ENCODE measurements at regions not wholly inside any gene's neighbourhood (a gene's known extent, or its start where the extent isn't known, plus 50 kb on each side); places are given as distances from the start of the nearest gene placed in this dataset.

DNA sequence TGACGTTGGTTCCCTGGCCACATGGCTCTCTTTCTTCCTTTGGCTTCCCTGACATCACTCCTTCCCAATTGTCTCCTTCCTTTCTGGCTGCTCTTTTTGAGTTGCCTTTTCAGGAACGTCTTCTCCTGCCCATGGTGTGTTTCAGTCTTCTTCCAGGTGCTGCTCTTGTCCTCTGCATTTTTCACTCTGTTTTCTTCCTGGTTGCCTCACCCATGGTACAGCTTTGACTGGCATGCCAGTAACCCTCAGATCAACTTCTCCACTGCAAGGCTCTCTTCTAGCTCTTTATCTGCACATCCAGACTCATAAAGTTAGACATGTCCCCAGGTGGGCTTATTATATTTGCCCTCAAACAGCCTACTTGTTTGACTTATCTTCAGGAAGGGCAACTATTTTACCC lies 91.0 kb upstream of the ANKH start:
- POLR2A ChIA-PET, result no interaction called here

DNA sequence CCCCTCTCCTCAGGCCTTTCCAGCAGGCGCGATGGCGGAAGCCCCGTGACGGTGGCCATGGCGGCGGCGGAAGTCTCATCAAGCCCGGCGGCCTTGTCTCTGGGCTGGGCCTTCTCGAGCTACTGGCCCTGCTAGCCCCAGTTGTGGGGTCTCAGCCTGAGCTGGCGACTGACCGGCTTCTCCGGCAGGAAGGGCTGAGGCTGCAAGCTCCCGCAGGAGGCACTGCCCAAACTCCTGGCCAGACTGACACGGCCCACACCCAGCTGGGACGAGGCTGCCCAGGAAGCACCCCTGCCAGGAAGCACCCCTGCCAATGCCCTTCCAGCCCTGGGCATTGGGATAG lies 88.5 kb upstream of the ANKH start:
- CTCF ChIA-PET, result no interaction called here

More for the DNA sequence above, 91.0 kb upstream of the ANKH start:
- CTCF ChIA-PET, result no interaction called here

DNA sequence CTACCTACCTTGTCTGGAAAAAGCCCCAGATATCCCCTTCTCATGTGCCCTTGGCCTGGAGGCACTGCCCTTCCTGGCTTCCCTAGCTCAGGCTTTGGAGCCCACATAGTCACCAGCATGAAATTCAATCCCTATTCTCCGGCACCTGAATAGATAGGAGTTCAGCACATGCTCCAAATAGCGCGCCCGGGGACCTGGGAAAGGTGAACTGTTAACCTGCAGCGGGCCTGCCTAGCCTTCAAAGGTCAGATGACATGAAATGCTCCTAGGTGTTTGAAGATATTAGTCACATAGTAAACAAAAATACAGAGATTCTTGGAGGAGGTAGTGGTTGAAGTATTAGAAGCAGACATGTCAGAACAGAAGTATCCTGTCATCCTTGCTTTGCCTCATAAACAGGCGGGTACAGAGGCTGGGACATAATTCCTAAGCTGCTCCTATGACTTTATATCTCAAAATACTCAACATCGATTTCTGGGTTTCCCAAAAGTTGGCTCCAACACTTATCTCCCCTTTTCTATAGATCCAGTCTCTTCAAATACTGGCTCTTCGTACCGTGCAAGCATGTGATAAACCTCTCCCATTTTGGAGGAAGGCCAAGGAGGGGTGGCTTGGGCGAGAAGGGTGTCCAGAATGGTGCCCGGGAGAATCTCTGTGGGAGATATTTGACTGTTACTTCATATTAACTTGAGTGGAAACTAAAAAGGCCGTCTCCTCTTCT lies 88.0 kb upstream of the ANKH start:
- ChIA-PET CTCF (no interaction called here), POLR2A (no interaction called here)

More for the DNA sequence above, 88.5 kb upstream of the ANKH start:
- POLR2A ChIA-PET, result no interaction called here

DNA sequence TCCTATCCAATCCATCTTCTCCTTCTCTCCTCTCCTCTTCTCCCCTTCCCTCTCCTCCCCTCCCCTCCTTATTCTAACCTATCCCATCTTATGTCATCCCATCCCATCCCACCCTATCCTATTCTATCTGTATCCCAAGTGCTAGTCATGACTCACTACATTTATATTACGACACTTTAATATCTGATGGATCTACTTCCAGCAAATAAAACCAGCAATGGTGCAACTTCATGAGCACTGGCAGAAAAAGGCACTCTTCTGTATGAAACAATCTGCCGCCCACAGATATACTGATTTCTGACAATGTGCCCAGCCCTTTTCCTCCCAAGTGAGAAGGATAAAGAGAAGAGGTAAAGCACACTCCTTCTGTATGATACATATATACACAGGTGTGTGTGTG lies 86.6 kb upstream of the ANKH start:
- ChIA-PET POLR2A (interaction anchor here (1.0 kb wide), 1 partner anchor 35 kb away, joined by 3 read pairs; no protein-coding TSS in a partner anchor), CTCF (interaction anchor here (1.9 kb wide), 1 partner anchor 46 kb away, joined by 11 read pairs; no protein-coding TSS in a partner anchor)

DNA sequence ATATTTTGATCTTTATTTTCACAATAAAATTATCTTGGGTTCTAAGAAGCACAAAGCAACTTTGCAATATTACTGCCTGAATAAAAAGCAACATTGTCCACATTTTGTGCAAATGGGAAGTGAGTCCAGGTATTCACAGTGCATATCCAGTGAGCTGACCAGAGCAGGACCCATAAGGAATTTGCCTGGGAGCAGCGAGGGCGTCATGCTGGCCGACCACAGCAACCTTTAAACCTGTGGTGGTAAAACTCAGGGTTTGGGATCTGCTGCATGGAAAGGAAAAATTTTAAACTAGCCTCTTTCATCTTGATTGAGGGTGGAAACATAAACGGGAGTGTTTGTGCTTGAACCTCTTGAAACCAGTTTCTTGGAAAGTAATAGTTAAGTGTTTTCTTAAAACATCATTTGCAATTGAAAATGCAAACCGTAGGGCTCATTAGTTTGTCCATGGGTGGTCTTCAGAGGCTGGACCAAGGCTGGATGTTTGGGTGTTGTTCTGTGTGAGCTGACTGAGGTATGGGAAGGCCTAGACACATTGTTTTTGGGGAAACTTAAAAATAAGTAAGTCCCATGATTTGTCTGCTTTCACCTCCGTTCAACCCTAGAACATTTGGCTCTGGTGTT lies 85.0 kb upstream of the ANKH start:
- POLR2A ChIA-PET, result no interaction called here
- CTCF ChIA-PET, result interaction anchor here (0.8 to 1.9 kb wide), 3 partner anchors 27 to 48 kb away, joined by 3 to 11 read pairs (median 3); no protein-coding TSS in a partner anchor

DNA sequence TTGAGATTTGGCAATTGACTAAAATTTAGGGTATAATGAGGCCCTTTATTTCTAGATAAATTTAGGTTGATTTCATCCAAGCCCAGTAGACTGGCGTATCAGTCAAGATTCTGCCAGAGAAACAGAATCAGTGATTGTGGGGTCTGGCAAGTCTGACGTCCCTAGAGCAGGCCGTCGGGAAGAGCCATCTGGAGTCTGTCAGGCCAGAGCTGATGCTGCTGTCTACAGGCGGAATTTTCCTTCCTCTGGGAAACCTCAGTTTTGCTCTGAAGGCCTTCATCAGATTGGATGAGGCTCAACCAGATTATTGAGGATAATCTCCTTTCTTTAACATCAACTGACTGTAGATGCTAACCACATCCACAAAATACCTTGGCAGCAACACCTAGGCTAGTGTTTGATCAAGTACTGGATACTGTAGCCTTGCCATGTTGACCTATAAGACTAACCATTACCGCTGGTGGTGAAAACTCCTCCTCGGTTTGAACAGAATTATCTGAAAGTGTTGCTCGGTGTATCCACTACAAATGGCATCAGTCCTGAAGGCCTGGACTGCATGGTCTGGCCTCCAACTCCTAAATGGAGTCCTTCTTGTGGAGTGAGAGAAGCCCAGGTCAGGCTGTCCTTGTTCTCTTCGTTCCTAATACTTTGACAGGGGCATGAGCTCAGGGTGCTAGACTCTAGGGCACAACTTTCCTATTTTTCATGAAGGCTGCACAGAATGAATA lies 83.2 kb upstream of the ANKH start:
- POLR2A ChIA-PET, result no interaction called here
- CTCF ChIA-PET, result no interaction called here

DNA sequence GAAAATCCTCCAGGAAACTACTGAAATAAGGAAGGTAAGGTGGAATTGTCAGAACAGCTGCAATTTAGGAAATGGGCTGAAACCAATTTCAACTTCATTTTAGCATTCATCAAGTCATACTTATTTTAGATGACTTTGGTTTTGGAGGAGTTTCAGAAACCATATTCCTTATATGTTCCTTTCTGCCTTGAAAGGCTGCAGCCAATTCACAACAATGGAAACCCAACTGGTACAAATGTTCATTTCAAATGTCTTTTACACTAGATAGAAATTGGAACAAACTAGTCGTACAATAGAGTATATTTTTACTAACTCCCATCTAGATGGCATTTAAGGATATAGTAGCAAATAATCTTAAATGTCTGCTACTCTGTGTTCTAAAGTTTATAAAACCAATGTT lies 82.6 kb upstream of the ANKH start:
- CTCF ChIA-PET, result no interaction called here
- POLR2A ChIA-PET, result no interaction called here

DNA sequence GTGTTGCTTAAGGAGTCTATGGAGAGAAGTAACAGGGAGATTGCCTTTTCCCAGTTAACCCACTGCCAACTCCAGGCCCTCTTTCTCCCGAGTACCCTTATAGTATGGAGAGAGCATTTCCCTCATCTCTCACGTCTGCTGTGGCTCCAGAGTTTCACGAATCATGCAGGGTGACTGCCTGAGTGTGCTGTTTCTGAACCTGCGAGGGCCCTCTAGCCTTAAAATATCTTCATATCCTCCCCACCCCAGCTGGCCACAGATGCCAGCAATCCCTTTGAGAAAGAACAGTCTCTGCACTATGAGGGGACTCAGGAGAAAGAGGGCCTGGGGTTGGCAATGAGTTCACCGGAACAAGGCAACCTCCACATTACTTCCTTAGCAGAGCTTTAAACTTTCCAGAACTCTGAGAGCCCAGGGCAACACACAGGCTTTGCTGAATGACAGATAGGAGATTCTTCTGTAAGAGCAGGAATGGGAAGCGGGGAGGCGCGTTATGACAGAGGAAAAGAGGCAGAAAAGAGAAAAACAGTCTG lies 81.6 kb upstream of the ANKH start:
- ChIA-PET POLR2A (no interaction called here), CTCF (interaction anchor here (1.1 kb wide), 1 partner anchor 12 kb away, joined by 3 read pairs; no protein-coding TSS in a partner anchor)

DNA sequence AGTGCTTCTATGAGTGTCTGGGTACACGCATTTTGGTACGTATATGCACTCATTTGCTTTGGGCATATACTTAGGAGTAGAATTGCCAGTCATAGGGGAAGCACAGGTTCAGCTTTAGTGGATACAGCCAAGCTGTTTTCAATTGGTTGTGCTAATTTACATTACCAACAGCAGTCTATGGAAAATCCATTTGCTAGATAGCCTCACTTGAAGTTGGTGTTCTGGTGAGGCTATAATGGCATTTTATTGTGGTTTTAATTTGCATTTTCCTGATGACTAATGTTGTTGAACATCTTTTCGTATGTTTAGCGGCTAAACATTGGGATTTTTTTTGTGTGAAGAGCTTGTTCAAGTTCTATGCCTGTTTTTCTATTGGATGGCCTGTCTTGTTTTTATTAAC lies 76.8 kb upstream of the ANKH start:
- ChIA-PET POLR2A (no interaction called here), CTCF (no interaction called here)

DNA sequence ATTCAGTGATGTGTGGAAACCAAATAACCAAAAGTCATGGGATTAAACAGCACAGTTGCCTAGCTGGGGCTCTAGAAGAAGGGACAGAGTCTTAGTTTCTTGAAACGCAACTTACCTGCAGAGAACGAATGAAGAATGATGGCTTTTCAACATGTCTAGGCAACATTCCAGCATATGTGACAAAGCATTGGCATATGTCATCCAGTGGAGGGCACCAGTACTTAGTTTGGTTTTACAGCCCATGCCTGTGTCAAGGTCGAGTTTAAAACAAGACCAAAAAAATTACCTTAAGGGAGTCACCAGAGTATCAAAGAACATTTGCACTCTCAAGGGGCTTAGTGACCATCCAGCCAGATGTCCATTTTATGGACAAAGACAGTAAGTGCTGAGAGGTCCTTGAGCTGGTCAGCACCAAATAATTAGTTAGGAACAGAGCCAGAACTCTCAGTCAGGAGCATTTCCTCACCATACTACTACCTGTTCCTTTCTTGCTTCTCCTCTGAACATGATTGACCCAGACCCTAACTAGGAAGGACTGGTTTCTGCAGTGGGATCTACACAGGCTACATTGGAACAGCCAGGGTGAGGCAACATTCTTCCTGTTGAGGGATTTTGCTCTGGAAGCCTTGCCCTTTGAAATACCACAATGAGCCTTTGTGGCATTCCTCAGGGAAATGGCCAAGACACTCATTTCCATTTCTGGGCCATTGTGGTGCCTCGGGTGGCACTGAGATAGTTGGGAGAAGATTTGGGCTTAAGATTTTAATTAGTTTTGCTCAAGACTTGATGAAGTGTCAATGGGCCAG lies 75.4 kb upstream of the ANKH start:
- POLR2A ChIA-PET, result no interaction called here
- CTCF ChIA-PET, result interaction anchor here (0.7 to 1.5 kb wide), 3 partner anchors 39 to 220 kb away, joined by 3 to 4 read pairs (median 3); no protein-coding TSS in a partner anchor

DNA sequence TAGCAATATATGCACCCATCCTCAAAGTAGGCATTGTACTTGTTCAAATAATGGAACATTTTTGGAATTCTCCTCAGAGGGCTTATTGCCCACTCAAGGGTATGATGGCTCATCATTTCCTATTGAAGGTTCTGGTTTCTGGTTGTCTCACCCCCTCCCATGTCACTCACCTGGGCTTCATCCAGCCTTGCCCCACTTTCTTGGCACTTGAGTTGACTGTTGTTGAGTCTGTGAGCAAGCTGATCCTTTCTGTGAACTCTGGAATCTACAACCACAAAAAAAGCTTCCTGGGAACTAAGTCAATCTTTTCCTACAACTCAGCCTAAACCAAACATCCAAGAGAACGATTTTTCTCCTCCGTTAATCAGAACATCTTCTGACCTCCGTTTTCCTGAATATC lies 73.9 kb upstream of the ANKH start:
- ChIA-PET CTCF (no interaction called here), POLR2A (no interaction called here)

DNA sequence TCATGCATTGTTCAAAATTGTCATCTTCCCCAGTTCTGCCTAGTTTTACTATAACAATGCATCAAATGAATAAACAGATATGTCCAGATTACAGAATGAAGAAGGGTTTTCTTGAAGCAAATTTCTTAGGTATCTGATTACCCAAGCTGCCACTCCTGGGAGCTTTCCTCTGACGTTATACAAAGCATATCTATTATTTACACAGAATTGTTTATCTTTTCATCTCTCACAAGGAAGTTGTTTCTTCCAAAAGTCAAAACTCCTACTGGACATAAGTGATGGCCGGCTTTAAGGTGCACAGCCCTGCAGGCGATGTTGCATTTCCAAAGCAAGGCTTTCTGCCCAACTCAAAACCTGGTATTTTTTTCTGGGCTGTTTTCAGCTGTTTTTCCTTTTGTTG lies 73.4 kb upstream of the ANKH start:
- CTCF ChIA-PET, result no interaction called here
- POLR2A ChIA-PET, result no interaction called here

DNA sequence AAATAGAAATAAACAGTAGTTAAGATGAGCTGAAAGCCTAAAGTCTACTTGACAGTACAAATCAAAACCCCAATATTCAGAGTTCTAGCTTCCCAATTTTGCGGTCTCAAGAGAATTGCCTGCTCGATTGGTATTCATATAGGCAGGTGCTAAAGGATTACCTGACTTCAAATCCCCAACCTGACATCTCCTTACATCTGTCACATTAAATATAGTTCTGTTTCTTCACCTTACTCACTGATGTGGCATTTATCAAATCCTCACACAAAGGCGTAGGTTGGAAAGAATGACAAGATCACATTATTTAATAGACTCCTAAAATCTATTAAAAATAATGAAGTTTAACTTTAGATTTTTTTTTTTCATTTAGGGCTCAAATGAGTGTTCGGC lies 72.8 kb upstream of the ANKH start:
- POLR2A ChIA-PET, result no interaction called here
- CTCF ChIA-PET, result no interaction called here

DNA sequence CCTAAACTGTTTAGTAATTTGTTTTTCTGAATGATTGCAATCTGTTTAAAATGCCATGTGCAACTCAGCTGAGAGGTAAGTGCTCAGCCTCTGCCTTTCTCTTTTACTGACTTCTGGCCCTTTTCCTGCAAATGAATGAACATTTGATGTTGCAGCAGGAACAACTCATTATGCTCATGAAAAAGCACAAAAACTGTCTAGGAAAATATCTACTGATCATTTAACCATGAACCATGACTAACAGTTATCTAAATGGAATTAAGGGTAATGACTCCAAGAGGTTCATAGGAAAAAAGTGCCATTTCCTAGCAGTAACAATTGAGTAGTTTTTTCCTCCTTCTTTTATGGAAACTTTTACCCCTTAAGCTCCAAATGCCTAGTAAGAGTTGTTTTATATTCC lies 70.6 kb upstream of the ANKH start:
- POLR2A ChIA-PET, result interaction anchor here (0.7 kb wide), 1 partner anchor 71 kb away, joined by 7 read pairs; no protein-coding TSS in a partner anchor
- CTCF ChIA-PET, result interaction anchor here (1.9 kb wide), 1 partner anchor 215 kb away, joined by 4 read pairs; no protein-coding TSS in a partner anchor

DNA sequence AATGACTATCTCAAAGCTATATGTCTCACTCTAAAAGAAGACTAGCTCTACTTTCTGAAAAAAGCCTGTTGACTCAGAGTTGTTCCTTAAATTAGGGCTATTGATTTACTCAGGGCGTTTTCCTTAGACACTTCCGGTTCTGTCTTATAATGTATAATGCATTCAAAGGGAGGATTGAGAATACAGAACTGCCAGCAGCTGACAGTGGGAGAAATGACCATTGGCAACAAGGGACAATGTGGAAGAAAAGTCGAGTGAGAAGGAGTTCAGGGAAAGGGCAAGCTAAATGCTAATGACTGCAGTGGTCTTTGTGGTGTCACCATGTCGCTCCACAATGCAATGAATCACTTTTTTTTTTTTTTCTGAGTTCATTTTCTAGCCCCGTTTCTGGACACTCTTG lies 65.7 kb upstream of the ANKH start:
- CTCF ChIA-PET, result no interaction called here
- POLR2A ChIA-PET, result no interaction called here

DNA sequence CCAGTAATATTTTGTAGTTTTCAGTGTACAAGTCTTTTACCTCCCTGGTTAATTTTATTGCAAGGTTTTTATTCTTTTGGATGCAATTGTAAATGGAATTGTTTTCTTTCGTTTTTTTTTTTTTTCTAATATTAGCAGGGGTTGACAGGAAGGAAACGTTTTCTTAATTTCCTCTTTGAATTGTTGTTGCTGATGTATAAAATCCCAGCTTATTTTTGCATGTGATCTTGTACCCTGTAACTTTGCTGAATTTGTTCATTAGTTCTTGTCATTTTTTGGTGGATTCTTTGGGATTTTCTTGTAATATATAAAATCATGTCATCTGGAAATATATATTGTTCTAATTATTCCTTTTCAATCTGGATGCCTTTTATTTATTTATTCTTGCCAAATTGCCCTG lies 65.0 kb upstream of the ANKH start:
- ChIA-PET CTCF (no interaction called here), POLR2A (no interaction called here)

DNA sequence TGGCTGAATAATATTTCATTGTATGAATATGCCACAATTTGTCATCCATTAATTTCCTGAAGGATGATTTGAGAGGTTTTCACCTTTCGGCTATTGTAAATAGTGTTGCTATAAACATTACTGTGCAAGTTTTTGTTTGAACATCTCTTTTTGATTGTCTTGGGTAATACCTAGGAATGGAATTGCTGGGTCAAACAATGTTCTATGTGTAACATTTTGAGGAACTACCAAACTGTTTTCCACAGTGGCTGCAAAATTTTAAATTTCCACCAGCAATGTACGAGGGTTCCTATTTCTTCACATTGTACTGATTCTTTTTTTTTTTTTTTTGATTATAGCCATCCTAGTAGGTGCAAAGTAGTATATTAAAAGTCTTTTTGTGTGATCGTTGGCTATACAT lies 63.8 kb upstream of the ANKH start:
- ChIA-PET POLR2A (no interaction called here), CTCF (no interaction called here)

DNA sequence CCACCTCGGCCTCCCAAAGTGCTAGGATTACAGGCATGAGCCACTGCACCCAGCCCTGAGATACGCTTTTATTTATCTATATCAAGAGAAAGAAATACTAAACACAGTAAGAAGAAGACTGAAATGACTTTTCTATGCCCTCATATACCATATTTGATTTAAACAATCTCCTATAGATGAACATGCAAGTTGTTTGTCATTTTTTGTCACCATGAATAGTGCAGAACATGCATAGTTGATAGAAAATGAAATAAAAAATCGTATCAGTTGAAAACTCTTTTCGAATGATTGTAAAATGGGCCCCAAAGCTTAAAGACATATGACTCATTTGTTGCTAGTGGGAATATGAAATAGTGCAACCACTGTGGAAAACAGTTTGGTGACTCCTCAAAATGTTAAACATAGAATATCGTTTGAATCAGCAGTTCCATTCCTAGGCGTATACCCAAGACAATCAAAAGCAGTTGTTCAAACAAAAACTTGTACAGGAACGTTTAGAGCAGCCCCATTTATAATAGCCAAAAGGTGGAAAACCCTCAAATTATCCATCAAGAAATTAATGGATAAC lies 61.4 kb upstream of the ANKH start:
- POLR2A ChIA-PET, result no interaction called here
- CTCF ChIA-PET, result no interaction called here

DNA sequence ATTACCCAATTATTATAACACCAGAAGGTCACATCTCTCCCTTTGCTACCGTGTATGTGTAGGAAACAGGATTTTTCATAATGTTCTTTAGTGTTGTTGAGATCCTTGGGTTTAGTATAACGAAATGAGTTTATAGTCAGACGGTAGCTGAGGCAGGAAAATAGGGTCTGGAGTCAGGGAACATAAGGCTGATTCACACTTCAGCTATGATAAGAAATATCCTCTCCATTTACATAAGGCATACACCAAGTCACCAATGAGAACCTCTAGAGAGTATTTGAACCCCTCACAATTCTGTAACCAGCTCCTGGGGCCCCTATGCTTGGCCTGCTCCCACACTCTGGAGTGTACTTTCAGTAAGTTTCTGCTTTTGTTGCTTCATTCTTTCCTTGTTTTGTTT lies 58.9 kb upstream of the ANKH start:
- ChIA-PET CTCF (no interaction called here), POLR2A (no interaction called here)

All from activated CD8-positive, alpha-beta memory T cell treated with anti-CD3 and anti-CD28 coated beads for 36 hours (primary cell).